Ovary (tissue), 7 donors: ENCODE measurements at regions not wholly inside any gene's neighbourhood (a gene's known extent, or its start where the extent isn't known, plus 50 kb on each side); places are given as distances from the start of the nearest gene placed in this dataset.
"Not testable (repeated sequence)": the region's sequence is repeated elsewhere in the genome, so short reads cannot be mapped to it uniquely, and the experiment has no call there.

ENCODE experiments used
- DNase-seq, 5 donors: peaks; one replicate each; pipeline ENCODE4 v3.0.0-alpha.2; 2019 to 2020
- H3K27ac ChIP-seq, 2 donors: fragments of 200-600 bp; one replicate each; pipeline versions ENCODE4 v1.5.1 to v1.8.0; 2019 to 2022
- H3K27me3 ChIP-seq: fragments of 200-600 bp; one replicate; pipeline ENCODE4 v1.8.0; 2022
- H3K36me3 ChIP-seq: fragments of 200-600 bp; sonication (generic); one replicate; pipeline ENCODE4 v1.5.1; 2019
- H3K4me1 ChIP-seq: one replicate; pipeline ENCODE4 v1.8.1; 2013; ENCODE audit warnings: mild to moderate bottlenecking, moderate library complexity; ENCODE audit not compliant: insufficient read depth
- H3K4me3 ChIP-seq: fragments of 200-600 bp; sonication (generic); one replicate; pipeline ENCODE4 v1.5.1; 2017
- H3K9me3 ChIP-seq, 2 donors: fragments of 200-600 bp in 1 of 2; sonication (generic) in 1 of 2; one replicate each; pipeline versions ENCODE4 v1.5.1 to v1.8.1; 2013 to 2019; ENCODE audit warnings: mild to moderate bottlenecking in 1 of 2, moderate library complexity in 1 of 2
- EP300 ChIP-seq: sonication (generic); formaldehyde crosslinking; IDR thresholded peaks from one replicate; pipeline ENCODE4 v1.6.1; 2017; ENCODE audit warnings: antibody characterized with exemption
- POLR2A ChIP-seq: fragments of 450-650 bp; IDR thresholded peaks from one replicate; pipeline ENCODE4 v1.6.1; 2017; ENCODE audit warnings: antibody characterized with exemption, mild to moderate bottlenecking, moderate library complexity
- WGBS, 3 donors: extraction: QIAGEN DNeasy Blood & Tissue Kit in 1 of 3; methylation state at CpG; one replicate each; pipeline versions ENCODE4 v1.1.5 to v1.1.7; 2013 to 2017; 5-methylcytosine and 5-hydroxymethylcytosine counted together
- intact Hi-C, 4 donors: fragments of 100-400 bp; cut with DNase I; formaldehyde crosslinking; loops; one replicate each; pipeline versions ENCODE4 v1.11.0 to v1.15.1; 2022 to 2023
- TF ChIP-seq, protein P1 (sequence below), 3 donors: fragments of 450-650 bp in 2 of 3; fragments of 200-600 bp in 1 of 3; IDR thresholded peaks; one replicate each; pipeline versions ENCODE4 v1.5.1 to v1.8.0; 2016 to 2022; ENCODE audit warnings: antibody characterized with exemption in 3 of 3, mild to moderate bottlenecking in 1 of 3
- donor health status: DM: no; HTN: no; CAD: no; lungs with moderate emphysema.
- donor health status: DM: no; HTN: no; CAD: no.
- donor health status: Bipolar disorder and iron deficiency.
- donor health status: DM: no; HTN: no; CAD: no.
- donor health status: DM: yes; HTN: yes; CAD: no.

DNA sequence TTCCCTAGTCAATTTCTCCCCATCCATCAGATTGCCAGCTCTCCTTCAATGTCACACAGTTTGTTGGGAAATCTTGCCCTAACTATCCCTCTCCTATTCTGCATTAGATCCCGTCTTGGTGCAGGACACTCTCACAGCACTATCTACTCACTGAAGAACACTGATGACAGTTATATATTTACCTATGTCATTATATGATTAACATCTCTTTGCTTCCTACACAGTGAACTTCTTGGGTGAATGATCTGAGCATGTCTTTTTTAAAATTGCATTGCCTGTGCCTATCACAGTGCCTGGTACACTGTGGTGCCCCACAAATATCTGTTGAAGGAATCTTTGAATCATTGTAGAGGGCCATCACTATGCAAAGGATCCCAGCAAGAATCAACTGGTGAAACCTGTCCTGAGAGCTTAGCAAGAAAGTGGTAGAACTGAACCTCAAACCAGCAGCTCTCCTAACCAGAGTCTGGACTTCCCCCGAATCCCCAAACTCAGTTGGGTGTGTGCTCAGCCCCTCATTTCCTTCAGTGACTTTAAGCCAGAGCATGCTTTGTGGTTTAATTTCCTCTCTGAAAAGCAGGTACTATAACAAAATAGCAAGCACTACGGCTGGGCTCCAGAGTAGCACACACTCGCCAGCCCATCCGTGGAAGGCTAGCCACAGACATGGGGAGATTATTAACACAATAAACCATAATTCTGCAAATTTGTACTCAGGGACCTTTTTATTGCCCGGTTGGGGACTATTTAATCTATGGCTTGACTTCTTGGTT lies 680.7 kb upstream of the SALL1 start:
- 79 to 90% (median 82%) methylated on average over 6 of the region's 6 CpGs for WGBS, 3 donors
- H3K9me3 ChIP-seq = no peaks in the 10 kb centered on the region
- no peak for DNase-seq
- no peak overlapping the region for H3K27ac ChIP-seq
- no peaks in the 10 kb centered on the region for H3K36me3 ChIP-seq
- TF ChIP-seq, protein P1, sequence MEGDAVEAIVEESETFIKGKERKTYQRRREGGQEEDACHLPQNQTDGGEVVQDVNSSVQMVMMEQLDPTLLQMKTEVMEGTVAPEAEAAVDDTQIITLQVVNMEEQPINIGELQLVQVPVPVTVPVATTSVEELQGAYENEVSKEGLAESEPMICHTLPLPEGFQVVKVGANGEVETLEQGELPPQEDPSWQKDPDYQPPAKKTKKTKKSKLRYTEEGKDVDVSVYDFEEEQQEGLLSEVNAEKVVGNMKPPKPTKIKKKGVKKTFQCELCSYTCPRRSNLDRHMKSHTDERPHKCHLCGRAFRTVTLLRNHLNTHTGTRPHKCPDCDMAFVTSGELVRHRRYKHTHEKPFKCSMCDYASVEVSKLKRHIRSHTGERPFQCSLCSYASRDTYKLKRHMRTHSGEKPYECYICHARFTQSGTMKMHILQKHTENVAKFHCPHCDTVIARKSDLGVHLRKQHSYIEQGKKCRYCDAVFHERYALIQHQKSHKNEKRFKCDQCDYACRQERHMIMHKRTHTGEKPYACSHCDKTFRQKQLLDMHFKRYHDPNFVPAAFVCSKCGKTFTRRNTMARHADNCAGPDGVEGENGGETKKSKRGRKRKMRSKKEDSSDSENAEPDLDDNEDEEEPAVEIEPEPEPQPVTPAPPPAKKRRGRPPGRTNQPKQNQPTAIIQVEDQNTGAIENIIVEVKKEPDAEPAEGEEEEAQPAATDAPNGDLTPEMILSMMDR (IDR thresholded peaks at IDR 0.05) = no peak
- TF ChIP-seq POLR2A (no peak), EP300 (no peak)
- H3K4me1 ChIP-seq = no peaks in the 10 kb centered on the region
- H3K4me3 ChIP-seq = no peak overlapping the region
- no peaks in the 10 kb centered on the region for H3K27me3 ChIP-seq
- intact Hi-C loops = no loop called here

DNA sequence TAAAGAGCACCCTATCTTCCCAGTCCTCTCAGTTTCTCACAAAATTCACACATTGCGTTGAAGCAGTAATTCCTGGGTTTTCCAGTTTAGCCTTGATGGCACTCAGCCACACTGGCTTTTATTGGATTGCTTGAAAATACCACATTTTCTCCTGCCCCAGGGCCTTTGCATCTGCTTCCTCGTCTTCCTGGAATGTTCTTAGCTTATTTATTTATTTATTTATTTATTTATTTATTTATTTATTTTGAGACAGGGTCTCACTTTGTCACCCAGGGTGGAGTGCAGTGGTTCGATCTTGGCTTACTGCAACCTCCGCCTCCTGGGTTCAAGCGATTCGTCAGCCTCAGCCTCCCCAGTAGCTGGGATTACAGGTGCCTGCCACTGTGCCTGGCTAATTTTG lies 680.0 kb upstream of the SALL1 start:
- DNase-seq, H3K4me1 ChIP-seq, intact Hi-C loops, H3K9me3 ChIP-seq, H3K27ac ChIP-seq, H3K27me3 ChIP-seq, H3K36me3 ChIP-seq, H3K4me3 ChIP-seq: not testable (repeated sequence)
- 90 to 93% (median 93%) methylated on average over 6 of the region's 6 CpGs for WGBS, 3 donors

DNA sequence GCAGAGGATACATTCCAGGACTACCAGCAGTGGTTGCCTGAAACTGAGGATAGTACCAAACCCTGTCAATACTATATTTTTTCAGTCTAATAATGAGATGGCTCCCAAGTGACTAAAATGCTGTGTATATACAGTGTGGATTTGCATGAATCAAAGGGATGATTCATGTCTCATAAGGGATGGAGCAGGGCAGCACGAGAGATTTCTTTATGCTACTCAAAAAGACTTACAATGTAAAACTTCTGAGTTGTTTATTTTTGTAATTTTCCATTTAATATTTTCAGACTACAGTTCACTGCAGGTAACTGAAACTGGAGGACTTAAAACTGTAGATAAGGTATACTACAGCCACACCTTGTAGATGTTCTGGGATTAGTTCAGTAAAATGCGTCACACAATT lies 674.7 kb upstream of the SALL1 start:
- Histone ChIP-seq H3K36me3 (no peaks in the 10 kb centered on the region), H3K4me3 (no peak overlapping the region), H3K4me1 (no peaks in the 10 kb centered on the region), H3K27ac (no peak overlapping the region), H3K9me3 (no peaks in the 10 kb centered on the region), H3K27me3 (no peaks in the 10 kb centered on the region)
- intact Hi-C loops = no loop called here
- no peak for DNase-seq
- WGBS, 3 donors = 88 to 95% (median 94%) methylated on average over 2 of the region's 2 CpGs
- TF ChIP-seq, protein P1 (IDR thresholded peaks at IDR 0.05) = no peak
- TF ChIP-seq POLR2A = no peak
- no peak for TF ChIP-seq EP300

DNA sequence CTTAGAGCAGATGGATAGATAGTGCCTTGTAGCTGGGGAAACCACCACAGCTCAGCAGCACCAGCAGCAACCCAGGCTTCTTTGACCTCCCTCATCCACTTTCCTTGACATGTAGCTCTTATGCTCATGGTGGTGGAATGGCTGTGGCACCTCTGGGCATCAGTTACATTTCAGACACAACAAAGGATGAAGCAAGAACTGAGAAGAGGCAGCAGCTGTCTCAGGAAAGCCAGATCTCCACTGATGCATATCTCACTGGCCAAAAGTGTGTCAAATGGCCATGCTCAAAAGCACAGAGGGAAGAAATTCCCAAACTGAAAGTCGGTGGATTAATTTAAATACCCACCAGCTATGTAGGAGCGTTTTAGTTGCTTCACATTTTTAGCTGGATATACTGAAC lies 671.4 kb upstream of the SALL1 start:
- Histone ChIP-seq H3K27me3 (no peaks in the 10 kb centered on the region), H3K36me3 (no peaks in the 10 kb centered on the region), H3K9me3 (no peaks in the 10 kb centered on the region), H3K4me3 (no peak overlapping the region), H3K4me1 (no peaks in the 10 kb centered on the region), H3K27ac (no peak overlapping the region)
- no peak for DNase-seq
- 64 to 76% (median 75%) methylated on average over 2 of the region's 2 CpGs for WGBS, 3 donors
- TF ChIP-seq, protein P1 (IDR thresholded peaks at IDR 0.05) = no peak
- TF ChIP-seq EP300 = no peak
- no peak for TF ChIP-seq POLR2A
- intact Hi-C loops = no loop called here

GRCh38 chr16:51821527-51821926 lies 670.5 kb upstream of the SALL1 start:
- TF ChIP-seq, protein P1 (IDR thresholded peaks at IDR 0.05) = no peak
- TF ChIP-seq EP300 (no peak), POLR2A (no peak)
- Histone ChIP-seq H3K27ac (no peak overlapping the region), H3K36me3 (no peaks in the 10 kb centered on the region), H3K4me1 (no peaks in the 10 kb centered on the region), H3K27me3 (no peaks in the 10 kb centered on the region), H3K4me3 (no peak overlapping the region), H3K9me3 (no peaks in the 10 kb centered on the region)
- WGBS, 3 donors = 74 to 89% (median 84%) methylated on average over 1 of the region's 1 CpG
- DNase-seq = no peak
- intact Hi-C loops = no loop called here
